ENCODE measurements at regions not wholly inside any gene's neighbourhood (a gene's known extent, or its start where the extent isn't known, plus 50 kb on each side); places are given as distances from the start of the nearest gene placed in this dataset.
"Not testable (repeated sequence)": the region's sequence is repeated elsewhere in the genome, so short reads cannot be mapped to it uniquely, and the experiment has no call there.

DNA sequence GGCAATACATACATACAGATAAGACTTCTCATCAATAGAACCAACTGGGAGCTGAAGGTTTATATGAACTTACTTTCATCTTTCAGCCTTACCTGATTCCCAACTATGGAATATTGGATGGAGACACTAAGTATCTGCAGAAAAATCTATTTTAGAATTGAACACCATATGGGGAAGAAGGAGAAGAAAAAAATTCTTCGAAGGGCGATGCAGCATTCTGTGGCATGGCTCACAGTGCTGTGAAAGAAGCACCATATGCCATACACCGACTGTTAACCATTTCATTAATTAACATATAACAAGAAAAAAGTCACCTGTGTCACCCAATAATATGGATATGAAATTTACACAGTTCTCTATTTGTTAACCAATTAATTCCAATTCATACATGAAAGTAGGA is 1374.4 kb upstream of the MAP3K7 start:
- DNase-seq (ENCODE audit: low read depth in 2 of 2): no peak

DNA sequence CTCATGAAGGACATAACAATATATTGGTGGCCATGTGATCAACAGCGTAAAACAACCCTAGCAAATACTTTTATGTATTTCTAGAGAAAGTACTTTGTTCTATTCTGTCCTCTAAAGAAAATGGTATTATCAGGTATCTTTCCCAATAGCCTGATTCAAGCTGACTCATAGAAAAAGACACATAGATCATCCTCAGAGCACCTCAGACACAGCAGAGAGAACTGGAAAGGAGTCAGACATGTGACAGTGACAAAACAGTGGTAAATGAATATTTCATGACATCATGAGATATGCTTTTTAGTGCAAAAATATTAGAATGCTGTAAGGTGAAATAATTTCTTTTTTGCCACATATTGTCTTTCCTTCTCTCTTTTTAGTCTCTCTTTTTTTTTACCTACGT is 1355.0 kb upstream of the MAP3K7 start:
- DNase-seq (ENCODE audit: low read depth in 2 of 2): no peak

DNA sequence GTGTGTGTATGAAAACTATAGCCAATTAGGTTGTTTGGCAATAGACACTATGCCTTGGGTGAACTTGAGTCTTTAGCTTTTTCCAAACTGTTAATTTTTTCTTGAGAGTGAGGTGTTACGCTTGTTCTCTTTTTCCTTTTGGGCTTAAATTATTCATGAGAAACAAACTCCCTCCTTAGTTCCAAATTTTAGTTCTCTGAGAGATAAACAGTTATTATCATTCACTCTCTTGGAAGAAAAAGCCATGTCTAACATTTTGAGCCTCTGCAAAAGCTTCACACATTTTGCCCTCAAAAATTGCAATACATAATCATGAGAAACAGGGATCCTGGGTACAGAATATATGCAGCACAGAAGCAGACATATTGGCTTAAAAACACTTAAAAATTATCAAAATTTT is 1353.9 kb upstream of the MAP3K7 start:
- no peak for DNase-seq (ENCODE audit: low read depth in 2 of 2)

DNA sequence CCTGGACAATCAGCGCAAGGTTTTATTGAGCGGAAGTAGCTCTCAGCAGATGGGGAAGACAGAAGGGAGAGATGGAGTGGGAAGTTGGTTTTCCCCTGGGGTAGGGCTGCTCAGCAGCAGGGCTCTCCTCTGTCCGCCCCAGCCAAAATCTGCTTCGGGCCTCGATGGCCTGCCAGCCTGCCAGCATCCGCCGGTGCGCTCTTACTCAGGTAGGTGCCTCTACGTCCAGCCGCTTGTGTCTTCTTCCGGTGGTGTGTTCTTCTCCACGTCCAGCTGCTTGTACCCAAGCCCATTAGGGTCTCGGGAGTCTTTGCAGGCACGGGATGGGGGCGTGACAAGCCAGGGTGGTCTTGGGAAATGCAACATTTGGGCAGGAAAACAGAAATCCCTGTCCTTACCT is 1340.0 kb upstream of the MAP3K7 start:
- DNase-seq (ENCODE audit: low read depth in 2 of 2): no peak

DNA sequence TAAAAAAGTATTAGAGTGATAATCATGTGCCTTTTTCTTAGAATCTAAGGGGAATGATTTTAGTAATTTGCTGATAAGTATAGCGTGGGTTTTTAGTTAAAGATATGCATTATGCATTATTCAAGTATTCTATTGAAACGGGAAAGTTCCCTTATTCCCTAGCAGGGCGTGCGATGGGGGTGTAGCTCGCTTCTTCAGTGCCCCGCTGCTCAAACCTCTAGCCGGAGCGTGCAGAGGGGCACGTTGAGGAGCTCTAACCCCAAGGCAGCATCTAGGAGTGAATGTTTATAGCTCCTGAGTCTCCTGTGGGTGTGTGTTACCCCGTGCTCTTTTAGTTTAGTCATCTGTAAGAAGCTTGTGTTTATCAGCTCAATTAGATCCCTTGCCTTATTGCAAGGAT is 1339.5 kb upstream of the MAP3K7 start:
- DNase-seq (ENCODE audit: low read depth in 2 of 2): no peak

DNA sequence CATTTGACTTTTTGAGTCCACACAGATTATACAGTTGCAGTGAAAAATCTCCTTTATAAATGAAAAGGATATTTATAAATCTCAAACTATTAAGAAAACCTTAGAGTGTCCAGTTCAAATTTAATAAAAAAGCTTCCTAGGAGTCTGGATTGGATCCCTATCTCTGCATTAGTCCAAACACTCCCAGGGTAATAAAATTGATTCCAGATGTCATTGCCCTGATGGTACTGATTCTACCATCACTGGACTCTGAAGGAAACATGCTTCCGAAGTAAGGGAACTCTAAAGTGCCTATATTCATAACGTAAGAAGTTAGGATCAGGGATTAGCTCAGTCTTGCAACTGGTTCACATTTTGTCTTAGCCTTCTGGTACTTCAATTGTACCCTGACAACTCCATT is 1325.1 kb upstream of the MAP3K7 start:
- no peak for DNase-seq (ENCODE audit: low read depth in 2 of 2)

DNA sequence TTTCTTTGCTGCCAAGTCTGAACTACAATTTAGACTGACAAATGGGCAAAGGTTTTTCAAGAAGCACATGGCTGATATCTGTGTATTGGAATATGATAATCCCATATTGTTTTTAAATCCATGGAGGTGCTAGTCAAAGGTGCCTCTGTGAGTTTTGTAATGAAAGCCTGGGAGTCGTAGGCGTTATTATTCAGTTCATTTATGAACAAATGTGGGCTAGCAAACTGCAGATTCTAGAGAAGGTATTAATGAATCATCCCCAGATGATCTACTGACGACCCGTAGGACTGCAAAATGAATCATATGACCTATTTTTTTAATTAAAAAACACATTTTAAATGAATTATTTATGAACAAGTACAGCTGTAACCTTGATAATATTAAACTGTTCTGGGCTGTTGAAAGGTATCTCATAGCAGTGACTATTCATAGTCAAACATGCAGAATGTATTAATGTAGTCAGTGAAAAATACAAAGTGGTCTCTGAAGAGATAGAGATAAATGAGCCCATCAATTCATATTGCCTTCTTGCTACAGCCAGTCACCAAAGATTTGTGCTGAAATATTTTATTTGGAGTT is 1317.8 kb upstream of the MAP3K7 start:
- no peak for DNase-seq (ENCODE audit: low read depth in 2 of 2)

DNA sequence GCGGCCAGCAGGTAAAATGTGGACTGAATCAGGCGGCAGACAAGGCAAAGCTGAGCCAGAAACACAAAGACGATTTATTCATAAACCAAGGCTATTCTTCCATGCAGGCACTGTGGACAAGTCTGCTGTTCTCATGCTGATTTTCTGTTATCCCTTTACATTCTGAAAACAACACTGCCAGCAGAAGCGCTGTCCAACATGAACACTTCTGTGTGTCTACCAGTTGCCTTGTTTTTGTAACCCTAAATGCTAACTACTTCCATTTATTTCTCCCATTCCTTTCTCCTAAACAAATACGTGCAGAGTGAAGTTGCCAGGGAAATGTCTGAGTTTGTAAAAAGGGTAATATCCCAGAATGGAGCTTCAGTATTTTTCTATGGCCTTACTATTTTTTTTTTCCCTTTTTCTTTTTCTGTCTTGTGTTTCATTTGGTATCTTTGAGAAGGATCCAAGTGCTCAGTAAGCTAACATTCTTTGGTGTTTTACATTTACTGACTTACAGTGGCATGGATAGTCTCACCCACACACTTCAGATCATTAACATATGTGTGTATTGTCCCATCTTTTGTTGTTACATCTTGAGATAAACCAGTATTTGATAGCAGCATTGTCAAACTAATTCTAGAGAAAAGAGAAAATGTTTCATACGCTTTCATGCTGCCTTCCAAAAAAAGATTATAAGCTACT is 1308.9 kb upstream of the MAP3K7 start:
- DNase-seq (ENCODE audit: low read depth in 2 of 2): no peak

DNA sequence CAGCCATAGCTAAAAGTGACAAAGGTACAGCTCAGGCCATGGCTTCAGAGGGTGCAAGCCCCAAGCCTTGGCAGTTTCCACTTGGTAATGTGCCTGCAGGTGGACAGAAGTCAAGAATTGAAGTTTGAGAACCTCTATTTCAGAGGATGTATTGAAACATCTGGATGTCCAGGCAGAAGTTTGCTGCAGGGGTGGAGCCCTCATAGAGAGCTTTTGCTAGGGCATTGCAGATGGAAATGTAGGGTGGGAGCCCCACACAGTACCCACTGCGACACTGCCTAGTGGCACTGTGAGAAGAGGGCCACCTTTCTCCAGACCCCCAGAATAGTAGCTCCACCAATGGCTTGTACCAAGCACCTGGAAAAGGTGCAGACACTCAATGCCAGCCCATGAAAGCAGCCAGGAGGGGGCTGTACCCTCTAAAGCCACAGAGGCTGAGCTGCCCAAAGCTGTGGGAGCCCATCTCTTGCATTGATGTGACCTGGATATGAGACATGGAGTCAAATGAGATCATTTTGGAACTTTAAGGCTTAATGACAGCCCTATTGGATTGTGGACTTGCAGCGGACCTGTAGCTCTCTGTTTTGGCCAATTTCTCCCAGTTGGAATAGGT is 1299.4 kb upstream of the MAP3K7 start:
- no peak for DNase-seq (ENCODE audit: low read depth in 2 of 2)

DNA sequence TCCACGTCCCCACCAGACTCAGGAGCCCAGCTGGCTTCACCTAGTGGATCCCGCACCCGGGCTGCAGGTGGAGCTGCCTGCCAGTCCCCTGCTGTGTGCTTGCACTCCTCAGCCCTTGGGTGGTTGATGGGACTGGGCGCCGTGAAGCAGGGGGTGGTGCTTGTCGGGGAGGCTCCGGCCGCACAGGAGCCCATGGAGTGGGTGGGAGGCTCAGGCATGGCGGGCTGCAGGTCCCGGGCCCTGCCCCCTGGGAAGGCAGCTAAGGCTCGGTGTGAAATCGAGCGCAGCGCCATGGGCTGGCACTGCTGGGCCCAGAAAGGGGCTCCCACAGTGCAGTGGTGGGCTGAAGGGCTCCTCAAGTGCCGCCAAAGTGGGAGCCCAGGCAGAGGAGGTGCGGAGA is 1294.9 kb upstream of the MAP3K7 start:
- DNase-seq (ENCODE audit: low read depth in 2 of 2): not testable (repeated sequence)

DNA sequence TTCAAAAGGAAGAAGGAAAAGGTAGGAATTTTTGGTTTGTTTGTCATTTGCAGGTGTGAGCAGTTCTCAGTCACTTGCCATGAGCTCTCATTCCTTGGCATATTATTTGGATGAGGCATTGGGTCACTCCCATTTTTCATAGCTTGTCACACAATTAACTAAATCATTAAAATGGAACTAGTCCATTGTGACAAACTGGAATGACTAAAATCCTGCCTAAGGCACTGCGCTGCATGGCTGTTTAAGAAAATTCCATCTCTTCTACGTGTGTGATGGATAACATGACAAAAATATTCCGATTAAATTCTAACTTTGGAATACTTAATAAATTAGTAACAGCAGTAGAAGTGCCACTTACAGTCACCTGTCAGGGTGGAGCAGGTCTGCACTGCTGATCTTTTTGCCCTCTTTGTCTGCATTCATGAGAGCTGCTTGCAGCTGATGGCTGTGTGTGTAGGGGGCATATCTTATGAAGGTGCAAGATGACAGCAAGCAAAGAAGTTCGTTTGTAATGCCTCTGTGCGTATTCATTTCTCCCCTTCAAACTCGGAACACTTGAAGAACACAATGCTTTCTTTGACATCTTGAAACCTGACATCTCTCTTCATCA is 1292.6 kb upstream of the MAP3K7 start:
- no peak for DNase-seq (ENCODE audit: low read depth in 2 of 2)

DNA sequence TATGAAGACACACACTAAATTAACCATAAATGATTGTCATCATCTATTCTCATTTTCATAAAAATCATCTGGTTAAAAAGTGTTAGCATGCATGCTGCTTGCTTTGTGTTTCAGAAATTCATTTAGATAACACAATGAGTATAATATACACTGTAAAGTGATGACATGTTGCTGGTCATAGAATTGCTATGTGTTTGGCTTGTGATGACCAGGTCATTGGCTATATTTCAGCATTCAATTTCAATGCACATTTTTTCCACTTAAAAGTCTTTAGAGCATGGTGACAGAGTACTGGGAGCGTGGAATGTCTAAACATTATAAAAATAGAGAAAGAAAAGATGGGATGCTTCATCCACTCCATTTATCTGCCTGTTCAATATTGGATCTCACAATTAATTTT is 1291.1 kb upstream of the MAP3K7 start:
- no peak for DNase-seq (ENCODE audit: low read depth in 2 of 2)

DNA sequence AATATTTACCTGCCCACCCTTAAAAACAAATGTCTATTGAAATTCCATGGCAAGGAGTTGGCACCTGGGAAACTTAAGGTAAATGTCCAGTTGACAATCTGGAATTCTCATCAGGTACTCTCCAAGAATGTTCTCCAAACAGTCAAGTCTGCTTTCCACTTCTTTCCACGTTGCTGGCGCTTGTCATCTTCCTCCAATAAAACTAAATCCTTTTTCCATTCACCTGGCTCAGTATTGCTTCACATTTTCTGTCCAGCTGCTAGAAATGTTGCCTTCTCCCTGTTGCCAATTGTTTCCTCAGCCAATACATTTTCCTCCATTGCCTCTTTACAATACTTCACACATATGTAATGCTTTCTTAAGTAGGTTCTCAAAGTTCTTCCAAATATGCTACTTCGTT is 1288.1 kb upstream of the MAP3K7 start:
- DNase-seq (ENCODE audit: low read depth in 2 of 2): no peak

DNA sequence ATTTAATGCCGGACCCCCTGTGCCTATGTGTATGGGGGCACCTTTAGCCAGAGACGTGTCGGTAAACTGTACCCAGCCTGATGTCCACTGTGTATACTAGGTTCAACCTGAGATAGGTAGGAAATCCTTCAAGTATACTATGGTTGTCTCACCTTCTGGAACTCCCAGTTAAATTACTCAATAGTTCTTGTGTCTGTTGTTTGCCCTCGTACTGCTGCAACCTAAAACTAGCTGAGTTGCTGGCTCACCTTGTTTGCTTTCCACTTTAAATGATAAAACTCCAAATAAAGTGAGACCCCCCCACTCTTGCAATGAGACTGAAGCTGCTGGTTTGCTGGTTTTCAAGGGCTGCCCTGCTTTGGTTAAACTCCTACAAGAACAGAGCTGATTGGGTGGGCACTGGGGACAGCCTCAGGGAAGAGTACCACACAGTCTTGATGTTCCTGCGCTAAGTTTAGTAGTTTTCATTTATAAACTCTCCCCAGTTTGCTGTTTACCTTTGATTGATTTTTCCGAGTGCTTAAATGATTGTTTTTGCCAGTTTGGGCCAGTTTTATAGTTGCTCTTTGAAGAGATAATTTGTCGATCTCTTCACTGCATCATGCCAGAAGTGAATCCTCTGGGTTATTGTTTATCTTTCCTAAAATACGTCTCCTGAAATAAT is 1281.8 kb upstream of the MAP3K7 start:
- DNase-seq (ENCODE audit: low read depth in 2 of 2): no peak

DNA sequence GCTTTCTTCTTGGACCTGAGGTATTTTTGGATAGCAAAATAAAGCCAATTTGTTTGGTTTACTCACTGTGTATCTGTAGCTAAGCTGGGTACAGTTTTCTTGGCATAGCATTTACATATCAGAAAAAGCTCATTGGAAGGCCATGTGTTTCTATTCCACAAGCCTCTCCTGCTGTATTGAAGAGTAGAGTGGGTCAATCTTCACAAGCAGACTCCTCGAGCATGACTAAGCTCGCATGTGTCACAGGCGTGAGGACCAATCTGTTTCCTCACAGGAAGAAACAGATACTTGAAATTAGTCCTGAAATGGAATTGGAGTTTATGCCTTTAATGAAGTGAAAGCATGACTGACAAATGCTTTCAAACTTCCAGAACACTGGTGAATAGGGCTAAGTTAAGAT is 1279.0 kb upstream of the MAP3K7 start:
- no peak for DNase-seq (ENCODE audit: low read depth in 2 of 2)

DNA sequence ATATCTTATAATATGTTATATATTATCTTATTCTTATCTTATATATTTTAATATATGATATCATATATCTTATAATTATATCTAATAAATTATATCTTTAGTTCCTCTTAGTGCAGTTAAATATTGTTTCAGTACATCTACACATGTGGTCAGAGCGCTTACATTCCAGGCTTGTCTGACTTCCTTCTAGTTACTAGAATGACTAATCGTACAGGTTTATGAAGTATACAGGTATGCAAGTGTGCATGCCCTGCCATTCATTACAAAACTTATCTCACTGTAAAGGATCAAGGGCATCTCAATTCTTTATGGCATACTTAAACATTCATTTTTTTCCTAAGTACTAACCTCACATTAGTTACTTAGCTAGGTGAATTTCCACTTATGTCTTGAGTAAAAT is 1278.0 kb upstream of the MAP3K7 start:
- no peak for DNase-seq (ENCODE audit: low read depth in 2 of 2)

DNA sequence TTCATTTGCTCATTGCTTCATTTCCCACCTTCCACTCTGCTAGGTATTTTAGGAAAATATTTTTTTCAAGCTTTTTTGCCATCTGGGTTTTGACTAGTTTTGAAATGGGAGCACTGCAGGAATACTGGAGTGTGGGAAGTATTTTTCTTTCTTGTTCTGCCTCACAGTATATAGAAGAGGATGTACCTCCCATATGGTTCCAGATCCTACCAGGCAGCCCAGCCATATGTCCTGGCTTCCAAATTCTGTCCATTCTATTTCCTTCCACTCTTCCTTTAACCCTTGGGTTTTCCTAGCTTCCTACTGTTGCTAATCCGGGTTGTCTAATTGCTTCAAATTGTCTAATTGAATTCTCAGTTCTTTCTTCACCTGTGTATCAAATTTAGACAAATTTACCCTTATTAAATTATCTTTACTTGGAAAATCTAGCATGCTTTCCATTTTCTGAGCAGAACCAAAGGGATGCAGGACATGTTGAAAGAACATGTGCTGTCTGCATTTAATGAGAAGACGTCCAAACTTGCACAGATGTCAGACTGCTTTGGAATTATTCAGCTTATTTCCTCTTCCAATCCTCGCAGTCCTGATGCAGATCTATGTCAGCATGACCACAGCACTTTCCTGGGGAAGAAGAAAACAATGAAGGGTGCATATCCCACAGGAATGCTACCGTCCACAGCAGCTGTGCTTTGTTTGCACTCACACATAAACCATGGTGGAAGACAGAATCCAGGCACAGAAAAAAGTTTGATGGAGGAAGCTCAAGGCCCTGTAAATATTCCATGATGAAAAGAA is 1273.9 kb upstream of the MAP3K7 start:
- DNase-seq (ENCODE audit: low read depth in 2 of 2): no peak

DNA sequence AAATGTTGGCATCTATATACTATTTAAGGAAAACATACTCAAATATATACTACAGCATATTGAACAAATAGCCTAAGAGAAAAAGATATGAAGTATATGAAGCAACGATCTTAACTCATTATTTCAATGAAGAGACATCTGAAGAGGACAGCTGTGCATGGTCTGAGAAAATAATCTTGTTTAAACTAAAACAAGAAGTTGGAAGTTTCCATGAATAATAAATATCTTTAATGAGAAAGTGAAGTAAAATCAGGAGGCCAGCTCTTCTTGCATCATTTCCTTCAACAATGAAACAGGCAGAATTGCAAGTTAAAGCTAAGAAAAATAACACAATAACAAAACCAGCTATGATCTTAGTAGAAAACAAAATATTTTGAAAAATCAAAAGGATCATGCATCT is 1265.4 kb upstream of the MAP3K7 start:
- DNase-seq (ENCODE audit: low read depth in 2 of 2): no peak

DNA sequence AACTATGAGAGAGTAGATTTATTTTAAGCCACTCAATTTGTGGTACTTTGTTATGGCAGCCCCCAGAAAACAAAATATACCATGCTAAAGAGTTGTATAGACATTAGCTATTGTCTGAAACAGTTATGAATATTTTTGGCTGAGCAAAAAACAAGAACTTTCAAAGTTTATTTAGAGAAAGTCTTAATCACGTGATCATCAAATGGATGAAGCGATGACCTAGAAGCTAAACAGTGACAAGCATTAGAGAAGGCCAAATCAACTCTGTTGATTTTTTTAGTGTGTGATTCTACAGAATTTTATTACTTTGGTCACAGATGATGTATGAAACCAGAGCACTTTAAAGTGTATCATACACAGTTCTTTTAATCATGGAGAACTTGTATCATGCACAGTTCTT is 1247.9 kb upstream of the MAP3K7 start:
- DNase-seq (ENCODE audit: low read depth in 2 of 2): no peak

DNA sequence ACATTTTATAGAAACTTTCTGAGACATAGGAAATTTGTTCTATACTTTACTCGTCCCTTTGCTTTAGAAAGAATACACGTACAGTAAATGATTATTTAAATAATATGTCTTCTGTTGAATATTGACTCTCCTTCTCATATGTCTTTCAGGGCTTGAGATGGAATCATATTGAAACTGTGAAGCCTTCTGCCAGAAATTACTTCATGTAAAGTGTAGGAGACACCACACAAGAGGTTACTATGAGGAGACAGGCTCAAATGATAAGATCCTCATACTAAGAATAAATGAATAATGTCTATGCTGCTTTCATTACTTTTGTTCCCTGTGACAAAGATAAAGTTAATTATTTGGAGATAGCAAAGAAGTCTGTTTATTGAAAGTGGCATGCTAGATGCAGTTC is 1240.3 kb upstream of the MAP3K7 start:
- DNase-seq (ENCODE audit: low read depth in 2 of 2): no peak

DNA sequence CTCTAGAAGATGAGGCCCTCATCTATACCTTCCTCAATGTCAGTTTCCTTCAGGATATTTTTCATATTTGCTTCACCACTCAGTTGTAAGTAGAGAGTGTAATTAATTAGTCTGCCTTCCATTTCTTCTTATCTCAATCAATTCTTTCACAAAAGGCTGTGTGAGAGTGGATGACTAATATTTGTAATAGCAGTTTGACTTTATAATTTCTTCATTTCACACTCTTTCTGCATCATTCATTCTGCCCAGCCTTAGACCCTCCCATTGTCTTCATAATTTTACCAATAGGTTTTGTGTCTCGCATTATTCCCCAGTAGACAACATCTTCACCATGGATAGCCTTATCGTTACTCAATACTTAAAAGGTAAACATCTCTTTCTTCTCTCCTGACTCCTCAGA is 1239.3 kb upstream of the MAP3K7 start:
- no peak for DNase-seq (ENCODE audit: low read depth in 2 of 2)

DNA sequence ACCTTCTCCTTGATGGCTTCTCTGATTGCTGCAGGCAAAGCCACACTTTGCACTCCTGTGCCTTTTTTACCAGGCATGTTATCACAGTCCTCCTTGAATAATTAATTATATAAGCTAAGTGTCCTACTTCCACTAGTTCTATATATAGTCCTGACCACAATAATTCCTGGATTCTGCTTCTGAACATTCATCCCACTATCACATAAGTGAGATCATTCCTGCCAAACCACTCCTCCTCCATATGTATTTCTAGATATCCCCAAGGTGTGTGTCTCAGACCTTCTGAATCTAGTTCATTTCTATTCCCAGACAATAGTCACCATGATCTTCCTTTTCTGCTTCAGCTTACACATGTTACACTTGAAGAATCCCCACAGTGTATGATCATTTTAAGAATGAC is 1237.5 kb upstream of the MAP3K7 start:
- no peak for DNase-seq (ENCODE audit: low read depth in 2 of 2)
